ENCODE measurements at regions not wholly inside any gene's neighbourhood (a gene's known extent, or its start where the extent isn't known, plus 50 kb on each side); places are given as distances from the start of the nearest gene placed in this dataset.
"Not testable (repeated sequence)": the region's sequence is repeated elsewhere in the genome, so short reads cannot be mapped to it uniquely, and the experiment has no call there.

- DNase-seq, result no peak
These were observed 85.1 kb downstream of the GNL3L start for GRCh38 chrX:54615109-54615508.

GRCh38 chrX:54633641-54634040 is 103.6 kb downstream of the GNL3L start:
- DNase-seq, result no peak

- no peak for DNase-seq
These were observed 109.0 kb downstream of the GNL3L start for GRCh38 chrX:54639018-54639345.

GRCh38 chrX:54639346-54640102 is 109.5 kb downstream of the GNL3L start:
- peak; percentile 75 to 88 for DNase-seq

GRCh38 chrX:54640103-54640690 is 110.2 kb downstream of the GNL3L start:
- no peak for DNase-seq

- DNase-seq, result no peak
These were observed 110.7 kb downstream of the GNL3L start for GRCh38 chrX:54640736-54641135.

- DNase-seq, result no peak
These were observed 111.5 kb downstream of the GNL3L start for GRCh38 chrX:54641530-54641929.

- not testable (repeated sequence) for DNase-seq
These were observed 117.6 kb downstream of the GNL3L start for GRCh38 chrX:54647607-54648006.

GRCh38 chrX:54659547-54659946 is 129.5 kb downstream of the GNL3L start:
- DNase-seq, result no peak

GRCh38 chrX:54675762-54676161 is 122.3 kb downstream of the ITIH6 start:
- DNase-seq, result no peak

GRCh38 chrX:54695231-54695630 is 102.8 kb downstream of the ITIH6 start:
- no peak for DNase-seq

GRCh38 chrX:54695816-54696487 is 102.1 kb downstream of the ITIH6 start:
- DNase-seq, result no peak
